HepG2 (cell line): ENCODE measurements at regions not wholly inside any gene's neighbourhood (a gene's known extent, or its start where the extent isn't known, plus 50 kb on each side); places are given as distances from the start of the nearest gene placed in this dataset.

Experiments
- ATF2 ChIP-seq: sonication (generic); formaldehyde crosslinking; IDR thresholded peaks from 2 replicates; pipeline ENCODE4 v1.4.0; 2020; ENCODE audit warnings: missing genetic modification reagents
- ATF4 ChIP-seq, 2 experiments: fragments of 450-650 bp in 1 of 2; sonication (generic) in 1 of 2; formaldehyde crosslinking; IDR thresholded peaks; 2 replicates each; pipeline versions ENCODE4 v1.5.0 to v1.8.0; 2020 to 2022; ENCODE audit warnings: mild to moderate bottlenecking in 1 of 2, missing genetic modification reagents in 1 of 2
- ELK4 ChIP-seq: sonication (generic); formaldehyde crosslinking; IDR thresholded peaks from 2 replicates; pipeline ENCODE4 v1.9.0; 2021; ENCODE audit warnings: missing genetic modification reagents, borderline replicate concordance
- FUBP1 ChIP-seq: sonication (generic); formaldehyde crosslinking; IDR thresholded peaks from 2 replicates; pipeline ENCODE4 v1.5.1; 2020; ENCODE audit warnings: missing genetic modification reagents, mild to moderate bottlenecking, borderline replicate concordance
- GATAD2A ChIP-seq: IDR thresholded peaks from 2 replicates; pipeline ENCODE4 v1.6.1; 2016
- HDAC1 ChIP-seq: sonication (generic); formaldehyde crosslinking; IDR thresholded peaks from 2 replicates; pipeline ENCODE4 v1.5.1; 2020; ENCODE audit warnings: mild to moderate bottlenecking, missing genetic modification reagents
- IKZF5 ChIP-seq: IDR thresholded peaks from 2 replicates; pipeline ENCODE4 v1.6.1; 2018; ENCODE audit warnings: missing genetic modification reagents, mild to moderate bottlenecking, missing compliant biosample characterization
- IRF1 ChIP-seq: sonication (generic); formaldehyde crosslinking; IDR thresholded peaks from 2 replicates; pipeline ENCODE4 v1.4.0; 2020; ENCODE audit warnings: low read depth, mild to moderate bottlenecking, missing genetic modification reagents
- LBX2 ChIP-seq: sonication (generic); formaldehyde crosslinking; IDR thresholded peaks from 2 replicates; pipeline ENCODE4 v1.5.0; 2020; ENCODE audit warnings: missing genetic modification reagents, mild to moderate bottlenecking, borderline replicate concordance
- MAZ ChIP-seq, 2 experiments: sonication (generic) in 1 of 2; formaldehyde crosslinking in 1 of 2; IDR thresholded peaks; 2 replicates each; pipeline versions ENCODE4 v1.5.0 to v1.6.1; 2012 to 2020; ENCODE audit warnings: low read depth in 2 of 2, mild to moderate bottlenecking in 2 of 2, borderline replicate concordance in 1 of 2, improper control_type of control experiment in 1 of 2, low read length in 1 of 2, missing genetic modification reagents in 1 of 2, moderate library complexity in 1 of 2
- NCOR1 ChIP-seq: fragments of 200-600 bp; sonication (generic); IDR thresholded peaks from 2 replicates; pipeline ENCODE4 v1.7.0; 2017; ENCODE audit warnings: antibody characterized with exemption, low read length, borderline replicate concordance
- PCBP2 ChIP-seq: fragments of 200-400 bp; formaldehyde crosslinking; optimal IDR thresholded peaks from 2 replicates; pipeline ENCODE3; 2018; ENCODE audit warnings: low read length, low read depth; ENCODE audit not compliant: poor library complexity, severe bottlenecking
- SP1 ChIP-seq, 2 experiments: fragments of 450-650 bp in 1 of 2; sonication (generic) in 1 of 2; formaldehyde crosslinking in 1 of 2; IDR thresholded peaks; 2 replicates each; pipeline versions ENCODE4 v1.4.0 to v1.6.1; 2016 to 2020; ENCODE audit warnings: missing genetic modification reagents in 1 of 2
- SP2 ChIP-seq: sonication (generic); formaldehyde crosslinking; IDR thresholded peaks from 2 replicates; pipeline ENCODE4 v1.5.1; 2020; ENCODE audit warnings: mild to moderate bottlenecking, missing genetic modification reagents
- ZFP37 ChIP-seq: sonication (generic); formaldehyde crosslinking; IDR thresholded peaks from 2 replicates; pipeline ENCODE4 v1.4.0; 2020; ENCODE audit warnings: missing genetic modification reagents, borderline replicate concordance
- ZFP90 ChIP-seq: sonication (generic); formaldehyde crosslinking; IDR thresholded peaks from 2 replicates; pipeline ENCODE4 v1.8.0; 2022; ENCODE audit warnings: missing genetic modification reagents, mild to moderate bottlenecking, inconsistent platforms, borderline replicate concordance
- ZNF17 ChIP-seq: sonication (generic); formaldehyde crosslinking; IDR thresholded peaks from 2 replicates; pipeline ENCODE4 v1.5.0; 2020; ENCODE audit warnings: mild to moderate bottlenecking, missing genetic modification reagents
- ZSCAN9 ChIP-seq: IDR thresholded peaks from 2 replicates; pipeline ENCODE4 v1.6.1; 2016; ENCODE audit warnings: borderline replicate concordance
- TF ChIP-seq, protein P1 (sequence below): sonication (generic); formaldehyde crosslinking; IDR thresholded peaks from 2 replicates; pipeline ENCODE4 v1.8.1; 2023; ENCODE audit warnings: missing genetic modification reagents, inconsistent platforms, borderline replicate concordance

GRCh38 chr6:26257272-26257671 lies 107.7 kb upstream of the BTN3A2 start (continued):
- TF ChIP-seq ATF2 (CRISPR knock-in tag), result no peak
- no peak for TF ChIP-seq ZNF17
- no peak for TF ChIP-seq ELK4 (CRISPR knock-in tag)
- TF ChIP-seq ZSCAN9, result no peak
- TF ChIP-seq NCOR1, result peak; percentile 49
- no peak for TF ChIP-seq SP2
- TF ChIP-seq PCBP2, result no peak
- no peak for TF ChIP-seq ATF4 (CRISPR knock-in tag; IDR thresholded peaks at IDR 0.05)
- no peak for TF ChIP-seq ZFP37 (CRISPR knock-in tag)
- TF ChIP-seq GATAD2A, result peak; percentile 45; the same call in 1 of the 2 replicates
- TF ChIP-seq ZFP90 (CRISPR knock-in tag), result no peak
- TF ChIP-seq FUBP1 (CRISPR knock-in tag), result no peak
- TF ChIP-seq HDAC1 (CRISPR knock-in tag), result 0 out of 2 replicates have a peak, but pooled peaks have one; percentile 19
- no peak for TF ChIP-seq MAZ (IDR thresholded peaks at IDR 0.05; ENCODE audit: borderline replicate concordance, low read depth, low read length)
- TF ChIP-seq MAZ (CRISPR knock-in tag; IDR thresholded peaks at IDR 0.05; ENCODE audit: low read depth), result no peak
- TF ChIP-seq IKZF5 (CRISPR knock-in tag), result peak; percentile 27; the same call in 1 of the 2 replicates
- no peak for TF ChIP-seq LBX2 (CRISPR knock-in tag)
- TF ChIP-seq, protein P1, sequence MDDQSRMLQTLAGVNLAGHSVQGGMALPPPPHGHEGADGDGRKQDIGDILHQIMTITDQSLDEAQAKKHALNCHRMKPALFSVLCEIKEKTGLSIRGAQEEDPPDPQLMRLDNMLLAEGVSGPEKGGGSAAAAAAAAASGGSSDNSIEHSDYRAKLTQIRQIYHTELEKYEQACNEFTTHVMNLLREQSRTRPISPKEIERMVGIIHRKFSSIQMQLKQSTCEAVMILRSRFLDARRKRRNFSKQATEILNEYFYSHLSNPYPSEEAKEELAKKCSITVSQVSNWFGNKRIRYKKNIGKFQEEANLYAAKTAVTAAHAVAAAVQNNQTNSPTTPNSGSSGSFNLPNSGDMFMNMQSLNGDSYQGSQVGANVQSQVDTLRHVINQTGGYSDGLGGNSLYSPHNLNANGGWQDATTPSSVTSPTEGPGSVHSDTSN (CRISPR knock-in tag), result no peak
- no peak for TF ChIP-seq SP1 (IDR thresholded peaks at IDR 0.05)
- no peak for TF ChIP-seq SP1 (CRISPR knock-in tag; IDR thresholded peaks at IDR 0.05)
- TF ChIP-seq IRF1 (CRISPR knock-in tag), result no peak
